HG03175 (cell line): ENCODE measurements at regions not wholly inside any gene's neighbourhood (a gene's known extent, or its start where the extent isn't known, plus 50 kb on each side); places are given as distances from the start of the nearest gene placed in this dataset.
"Not testable (repeated sequence)": the region's sequence is repeated elsewhere in the genome, so short reads cannot be mapped to it uniquely, and the experiment has no call there.

ENCODE experiments used
- ATAC-seq: cut with Tn5 transposase; IDR thresholded peaks from one replicate; pipeline ENCODE4 v1.9.1; 2021; ENCODE audit warnings: mild to moderate bottlenecking, moderate library complexity; ENCODE audit not compliant: unreplicated experiment

GRCh38 chr12:107365703-107366102 is 272.4 kb upstream of the CRY1 start:
- no peak for ATAC-seq

GRCh38 chr12:107366322-107366721 is 273.0 kb upstream of the CRY1 start:
- no peak for ATAC-seq

DNA sequence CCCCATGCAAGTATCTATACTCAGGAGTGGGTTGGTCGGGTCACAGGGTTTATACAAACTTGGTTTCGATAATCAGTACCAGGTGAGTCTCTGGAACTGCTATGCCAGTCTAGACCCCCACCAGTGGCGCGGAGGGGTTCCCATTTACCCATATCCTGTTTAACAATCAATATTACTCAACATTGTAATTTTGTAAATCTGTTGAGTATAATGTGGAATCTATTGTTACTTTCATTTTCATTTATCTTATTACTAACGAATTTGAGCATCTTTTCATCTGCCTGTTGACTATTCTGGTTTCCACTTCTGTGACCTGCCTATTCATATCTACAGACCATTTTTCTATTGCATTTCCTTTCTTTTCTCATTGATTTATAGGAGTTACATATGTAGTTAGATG is 275.2 kb upstream of the CRY1 start:
- no peak for ATAC-seq

- ATAC-seq: no peak
Measured at GRCh38 chr12:107369006-107369405, 275.7 kb upstream of the CRY1 start.

- ATAC-seq: no peak
Measured at GRCh38 chr12:107369679-107370078, 276.3 kb upstream of the CRY1 start.

- no peak for ATAC-seq
Measured at GRCh38 chr12:107372229-107372658, 278.9 kb upstream of the CRY1 start.

GRCh38 chr12:107373238-107373809 is 280.0 kb upstream of the CRY1 start:
- no peak for ATAC-seq

- ATAC-seq: no peak
Measured at GRCh38 chr12:107374161-107374840, 281.0 kb upstream of the CRY1 start.

- ATAC-seq: no peak
Measured at GRCh38 chr12:107375231-107375630, 281.9 kb upstream of the CRY1 start.

- ATAC-seq: no peak
Measured at GRCh38 chr12:107377596-107378385, 284.4 kb upstream of the CRY1 start.

DNA sequence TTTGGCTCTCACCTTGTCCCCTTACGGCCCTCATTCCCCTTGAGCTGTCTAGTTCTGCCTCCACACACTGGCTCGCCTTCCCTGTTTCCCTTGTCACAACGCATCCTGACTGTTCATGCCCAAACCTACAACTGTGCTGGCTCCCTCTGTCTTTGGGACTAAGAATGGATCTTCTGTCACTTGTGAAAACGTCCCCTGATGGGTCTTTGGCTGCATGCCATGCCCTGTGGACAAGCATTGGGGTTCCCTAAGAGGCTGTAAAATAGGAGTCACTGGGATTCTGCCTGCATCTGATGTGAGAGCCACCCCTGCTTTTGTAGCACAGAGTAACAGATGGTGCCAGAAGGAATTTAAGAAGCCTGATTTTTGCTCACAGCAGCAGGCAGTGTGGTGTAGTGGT is 285.3 kb upstream of the CRY1 start:
- no peak for ATAC-seq

DNA sequence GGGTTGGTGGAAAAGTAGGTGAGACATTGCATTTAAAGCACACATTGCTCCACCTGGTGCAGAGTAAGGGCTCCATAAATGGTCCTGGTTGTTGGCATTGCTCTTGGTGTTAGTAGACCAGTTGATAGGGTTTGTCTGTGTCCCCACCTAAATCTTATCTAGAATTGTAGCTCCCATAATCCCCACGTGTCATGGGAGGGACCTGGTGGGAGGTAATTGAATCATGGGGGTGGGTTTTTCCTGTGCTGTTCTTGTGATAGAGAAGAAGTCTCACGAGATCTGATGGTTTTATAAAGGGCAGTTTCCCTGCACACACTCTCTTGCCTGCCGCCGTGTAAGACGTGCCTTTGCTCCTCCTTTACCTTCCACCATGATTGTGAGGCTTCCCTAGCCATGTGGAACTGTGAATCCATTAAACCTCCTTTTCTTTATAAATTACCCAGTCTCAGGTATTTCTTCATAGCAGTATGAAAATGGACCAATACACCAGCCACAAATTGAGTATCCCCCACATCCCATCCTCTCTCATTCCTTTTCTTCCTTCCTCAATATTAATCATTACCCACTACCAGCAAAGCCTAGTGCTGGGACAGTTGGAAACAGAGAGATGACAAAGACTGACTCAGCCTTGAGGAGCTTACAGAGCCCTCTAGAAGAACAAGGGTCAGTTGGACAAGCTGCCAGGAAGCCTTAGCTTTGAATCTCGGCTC is 285.9 kb upstream of the CRY1 start:
- ATAC-seq: not testable (repeated sequence)

DNA sequence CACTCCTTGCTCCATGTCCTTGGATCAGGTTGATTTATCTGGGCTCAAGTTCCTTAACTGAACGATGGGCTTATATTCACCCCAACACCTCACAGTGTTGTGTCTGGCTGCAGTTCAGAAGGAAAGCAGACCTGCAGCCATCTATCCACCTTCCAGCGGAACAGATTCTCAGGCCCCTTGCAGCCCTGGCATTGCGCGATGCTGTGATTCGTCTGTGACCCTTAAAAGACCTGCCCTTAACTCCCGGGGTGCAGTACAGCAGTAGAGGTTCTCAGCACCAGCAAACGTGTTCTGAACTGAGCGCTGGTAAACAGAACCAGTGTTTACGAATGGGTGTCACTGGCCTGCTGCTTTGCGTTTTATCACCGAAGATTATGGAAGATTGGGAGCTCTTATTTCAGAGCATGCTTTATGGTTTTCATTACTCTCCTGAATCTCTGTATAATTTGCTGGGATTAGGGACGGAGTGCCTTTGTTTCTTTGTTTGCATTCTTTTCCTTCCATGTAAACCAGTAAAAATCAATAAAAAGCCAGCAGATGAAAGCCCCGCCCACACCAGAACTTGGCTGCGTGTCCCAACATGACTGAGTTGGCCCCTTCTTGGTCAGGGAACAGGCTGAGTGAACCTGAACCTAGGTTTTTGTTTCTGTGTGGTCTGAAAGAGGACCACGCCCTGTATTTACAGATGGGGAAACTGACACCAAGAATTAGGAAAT is 286.7 kb upstream of the CRY1 start:
- no peak for ATAC-seq

- no peak for ATAC-seq
Measured at GRCh38 chr12:107384645-107385044, 291.3 kb upstream of the CRY1 start.

GRCh38 chr12:107385509-107385908 is 292.2 kb upstream of the CRY1 start:
- no peak for ATAC-seq

DNA sequence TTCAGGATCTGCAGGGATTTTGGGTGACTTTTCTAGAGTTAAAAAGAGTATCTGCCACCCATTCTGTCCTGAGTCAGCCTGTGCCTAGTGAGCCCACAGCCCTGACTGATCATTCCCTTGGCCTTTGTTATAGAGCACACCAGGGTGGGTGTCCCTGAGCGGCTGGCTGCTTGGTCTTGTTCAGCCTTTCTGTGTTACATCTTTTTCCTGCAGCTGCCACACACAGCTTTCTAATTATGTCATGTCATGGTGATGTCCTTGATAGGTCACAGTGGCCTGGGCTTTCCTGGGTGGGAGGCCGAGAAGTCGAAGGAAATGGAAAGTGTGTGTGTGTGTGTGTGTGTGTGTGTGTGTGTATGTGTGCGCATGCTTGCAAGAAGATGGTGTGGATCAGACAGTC is 293.2 kb upstream of the CRY1 start:
- ATAC-seq: no peak

DNA sequence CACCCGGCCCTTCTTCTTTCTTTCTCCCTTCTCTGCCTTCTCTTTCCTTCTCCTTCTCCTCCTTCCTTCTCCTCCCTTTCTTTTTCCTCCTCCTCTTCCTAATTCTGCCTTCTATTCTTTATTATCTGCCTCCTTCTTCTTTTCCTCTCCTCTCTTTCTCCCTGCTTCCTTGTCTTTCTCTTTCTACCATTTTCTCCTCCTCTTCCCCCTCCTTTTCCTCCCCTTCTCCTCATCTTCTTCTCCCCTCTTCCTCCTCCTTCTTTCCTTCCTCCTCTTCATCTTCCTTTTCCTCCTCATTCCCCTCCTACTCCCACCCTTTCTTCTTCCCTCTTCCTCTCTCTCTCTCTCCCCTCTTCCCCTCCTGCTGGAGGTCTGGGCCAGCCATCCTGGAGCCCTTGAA is 294.9 kb upstream of the CRY1 start:
- ATAC-seq: no peak

DNA sequence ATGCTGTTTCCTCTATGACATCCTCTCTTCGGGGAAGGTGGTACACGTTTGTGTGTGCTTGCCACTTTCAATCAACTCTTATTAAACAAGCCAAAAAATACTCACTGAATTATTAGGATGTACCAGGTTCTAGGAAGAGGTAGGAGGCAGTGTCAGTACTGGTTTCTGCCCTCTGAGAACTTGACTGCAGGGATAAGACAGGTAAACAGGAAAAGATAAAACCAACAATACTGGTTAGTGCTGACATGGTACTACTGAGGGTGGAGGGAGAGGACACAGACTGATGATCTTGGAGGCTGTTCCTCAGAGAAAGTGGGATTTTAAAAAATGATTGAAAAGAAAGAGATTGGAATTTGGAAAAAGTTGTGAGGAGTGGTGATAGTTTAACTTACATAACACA is 295.2 kb upstream of the PWP1 start:
- ATAC-seq: no peak

DNA sequence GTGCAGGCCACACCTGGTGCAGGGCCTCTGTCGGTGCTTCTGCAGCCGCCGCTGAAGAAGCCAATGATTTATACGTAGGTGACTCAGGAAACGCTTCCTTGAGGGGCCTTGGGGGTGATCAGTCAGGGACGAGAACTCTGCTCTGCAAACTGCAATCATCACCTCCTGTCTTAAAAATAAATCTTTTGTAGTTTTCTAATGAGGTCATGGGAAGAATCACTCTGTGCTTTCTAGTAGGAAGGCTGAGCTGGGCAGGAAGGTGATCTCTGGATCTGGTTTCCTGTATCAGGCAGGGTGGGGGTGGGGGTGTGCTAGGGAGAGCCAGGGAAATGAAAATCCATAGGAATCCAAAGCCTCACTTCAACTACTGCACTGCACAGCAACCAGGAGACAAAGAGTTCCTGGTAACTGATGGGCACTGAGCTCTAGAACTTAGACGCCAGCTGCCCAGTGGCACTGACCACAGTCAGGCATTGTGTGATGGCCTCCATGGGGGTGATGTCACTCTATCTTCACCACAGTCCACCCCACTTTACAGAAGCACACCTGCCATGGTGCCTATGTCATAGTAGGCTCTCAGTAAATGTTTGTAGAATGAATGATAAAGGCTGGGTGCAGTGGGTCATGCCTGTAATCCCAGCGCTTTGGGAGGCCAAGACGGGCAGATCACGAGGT is 292.4 kb upstream of the PWP1 start:
- no peak for ATAC-seq

DNA sequence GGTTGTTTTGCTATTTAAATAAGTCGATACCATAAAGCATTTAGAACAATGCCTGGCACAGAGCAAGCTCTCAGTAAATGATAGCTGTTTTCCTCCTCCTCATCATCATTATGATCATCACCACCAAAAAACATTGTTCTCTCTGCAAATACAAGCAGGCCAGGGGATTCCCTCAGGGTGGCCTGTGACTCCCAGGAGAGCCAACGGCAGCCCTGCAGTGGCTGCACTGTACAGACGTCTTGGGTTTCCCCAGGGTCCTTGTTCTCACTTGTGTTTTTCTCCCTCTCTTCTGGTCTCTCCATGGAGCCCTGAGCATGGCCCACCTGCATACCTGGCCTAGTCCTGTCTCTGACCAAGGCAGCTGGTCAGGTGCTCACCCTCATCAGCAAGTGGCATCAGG is 290.9 kb upstream of the PWP1 start:
- no peak for ATAC-seq
